H9 (cell line): ENCODE measurements at regions not wholly inside any gene's neighbourhood (a gene's known extent, or its start where the extent isn't known, plus 50 kb on each side); places are given as distances from the start of the nearest gene placed in this dataset.

Experiments used
- DNase-seq: peaks from one replicate; pipeline ENCODE4 v3.0.0-alpha.2; 2017
- H2AFZ ChIP-seq: one replicate; pipeline ENCODE4 v1.6.1; 2013; ENCODE audit warnings: mild to moderate bottlenecking, low read length, control low read depth, moderate library complexity
- H2AK5ac ChIP-seq: 2 replicates; pipeline ENCODE4 v1.6.1; 2013; ENCODE audit warnings: low read length, control low read depth, mixed read lengths; ENCODE audit not compliant: insufficient read length
- H2BK120ac ChIP-seq: one replicate; pipeline ENCODE4 v1.6.1; 2013; ENCODE audit warnings: low read depth, mild to moderate bottlenecking, low read length, control low read depth, inconsistent platforms; ENCODE audit not compliant: poor library complexity, severe bottlenecking
- H2BK12ac ChIP-seq: 2 replicates; pipeline ENCODE4 v1.6.1; 2013; ENCODE audit warnings: low read length, control low read depth, mixed read lengths, low read depth; ENCODE audit not compliant: insufficient read length
- H2BK15ac ChIP-seq: 2 replicates; pipeline ENCODE4 v1.6.1; 2013; ENCODE audit warnings: low read depth, low read length, control low read depth
- H2BK20ac ChIP-seq: one replicate; pipeline ENCODE4 v1.6.1; 2013; ENCODE audit warnings: low read depth, mild to moderate bottlenecking, low read length, control low read depth, inconsistent platforms; ENCODE audit not compliant: poor library complexity, severe bottlenecking
- H2BK5ac ChIP-seq: 2 replicates; pipeline ENCODE4 v1.6.1; 2013; ENCODE audit warnings: low read length, control low read depth, mixed read lengths; ENCODE audit not compliant: insufficient read length
- H3K14ac ChIP-seq: 2 replicates; pipeline ENCODE4 v1.6.1; 2013; ENCODE audit warnings: low read length, control low read depth; ENCODE audit not compliant: insufficient read depth
- H3K18ac ChIP-seq: 2 replicates; pipeline ENCODE4 v1.6.1; 2013; ENCODE audit warnings: low read depth, mild to moderate bottlenecking, mixed read lengths, low read length, control low read depth; ENCODE audit not compliant: insufficient read length
- H3K23ac ChIP-seq: 2 replicates; pipeline ENCODE4 v1.6.1; 2013; ENCODE audit warnings: low read length, control low read depth, mixed read lengths, low read depth; ENCODE audit not compliant: insufficient read length
- H3K23me2 ChIP-seq: 2 replicates; pipeline ENCODE4 v1.6.1; 2013; ENCODE audit warnings: low read depth, mild to moderate bottlenecking, mixed read lengths, low read length, control low read depth; ENCODE audit not compliant: insufficient read length, poor library complexity, severe bottlenecking
- H3K27ac ChIP-seq: 2 replicates; pipeline ENCODE4 v1.5.1; 2013; ENCODE audit warnings: low read length, control low read depth, mixed read lengths, low read depth; ENCODE audit not compliant: insufficient read length
- H3K27me3 ChIP-seq: 2 replicates; pipeline ENCODE4 v1.6.1; 2013; ENCODE audit warnings: low read length, control low read depth, inconsistent platforms; ENCODE audit not compliant: insufficient read depth
- H3K4ac ChIP-seq: 2 replicates; pipeline ENCODE4 v1.6.1; 2013; ENCODE audit warnings: low read depth, mild to moderate bottlenecking, control low read depth, inconsistent platforms, low read length, moderate library complexity
- H3K4me1 ChIP-seq: 2 replicates; pipeline ENCODE4 v1.6.1; 2013; ENCODE audit warnings: low read length, control low read depth, inconsistent platforms; ENCODE audit not compliant: insufficient read depth
- H3K4me2 ChIP-seq: 2 replicates; pipeline ENCODE4 v1.6.1; 2013; ENCODE audit warnings: low read length, control low read depth, mixed read lengths; ENCODE audit not compliant: insufficient read length, insufficient read depth
- H3K56ac ChIP-seq: 2 replicates; pipeline ENCODE4 v1.6.1; 2013; ENCODE audit warnings: low read depth, mild to moderate bottlenecking, mixed read lengths, low read length, control low read depth; ENCODE audit not compliant: insufficient read length
- H3K79me1 ChIP-seq: 2 replicates; pipeline ENCODE4 v1.6.1; 2013; ENCODE audit warnings: low read depth, mild to moderate bottlenecking, moderate library complexity, low read length, control low read depth, inconsistent platforms; ENCODE audit not compliant: insufficient read depth, poor library complexity, severe bottlenecking
- H3K79me2 ChIP-seq: 2 replicates; pipeline ENCODE4 v1.6.1; 2013; ENCODE audit warnings: low read length, control low read depth, inconsistent platforms; ENCODE audit not compliant: insufficient read depth
- H3K9ac ChIP-seq: 2 replicates; pipeline ENCODE4 v1.6.1; 2013; ENCODE audit warnings: low read length, control low read depth, mixed read lengths; ENCODE audit not compliant: insufficient read length; ENCODE audit errors: extremely low read depth
- H3K9me3 ChIP-seq: one replicate; pipeline ENCODE4 v1.6.1; 2013; ENCODE audit warnings: low read depth, low read length, inconsistent platforms; ENCODE audit not compliant: control insufficient read depth
- H3T11ph ChIP-seq: one replicate; pipeline ENCODE4 v1.6.1; 2013; ENCODE audit warnings: mild to moderate bottlenecking, low read length, control low read depth, inconsistent platforms
- H4K20me1 ChIP-seq: one replicate; pipeline ENCODE4 v1.6.1; 2013; ENCODE audit not compliant: control insufficient read depth, insufficient read length, insufficient read depth
- H4K5ac ChIP-seq: 2 replicates; pipeline ENCODE4 v1.6.1; 2013; ENCODE audit warnings: low read depth, mild to moderate bottlenecking, mixed read lengths, low read length, control low read depth; ENCODE audit not compliant: insufficient read length
- H4K8ac ChIP-seq: replicated peaks from 2 replicates; pipeline ENCODE4 v1.6.1; 2013; ENCODE audit warnings: low read length, control low read depth, mixed read lengths, low read depth; ENCODE audit not compliant: insufficient read length
- H4K91ac ChIP-seq: 2 replicates; pipeline ENCODE4 v1.6.1; 2013; ENCODE audit warnings: low read depth, mild to moderate bottlenecking, moderate library complexity, mixed read lengths, low read length, control low read depth; ENCODE audit not compliant: insufficient read length
- H3K27ac Mint-ChIP-seq, 3 experiments: 2 replicates in 2 of 3; 3 replicates in 1 of 3; pipeline ENCODE4 v1.8.0; 2020 to 2021; ENCODE audit warnings: mixed read lengths in 3 of 3, mild to moderate bottlenecking in 1 of 3, moderate library complexity in 1 of 3
- H3K27me3 Mint-ChIP-seq: 2 replicates; pipeline ENCODE4 v1.8.0; 2021; ENCODE audit warnings: low read depth, mild to moderate bottlenecking, moderate library complexity, mixed read lengths
- H3K36me3 Mint-ChIP-seq, 3 experiments: 2 replicates in 2 of 3; 3 replicates in 1 of 3; pipeline ENCODE4 v1.8.0; 2020 to 2021; ENCODE audit warnings: low read depth in 3 of 3, mixed read lengths in 3 of 3; ENCODE audit not compliant: insufficient read depth in 1 of 3
- H3K4me1 Mint-ChIP-seq, 2 experiments: 2 replicates each; pipeline ENCODE4 v1.8.0; 2020; ENCODE audit warnings: mixed read lengths in 2 of 2
- H3K4me3 Mint-ChIP-seq, 2 experiments: 2 replicates in 1 of 2; 3 replicates in 1 of 2; pipeline ENCODE4 v1.8.0; 2020 to 2021; ENCODE audit warnings: mild to moderate bottlenecking in 2 of 2, mixed read lengths in 2 of 2, moderate library complexity in 1 of 2
- H3K9me3 Mint-ChIP-seq, 2 experiments: 2 replicates in 1 of 2; 3 replicates in 1 of 2; pipeline ENCODE4 v1.8.0; 2020; ENCODE audit warnings: mild to moderate bottlenecking in 2 of 2, mixed read lengths in 2 of 2, moderate library complexity in 1 of 2
- WGBS: extraction: QIAGEN DNeasy Blood & Tissue Kit; methylation state at CpG from one replicate; pipeline ENCODE4 v1.1.7; 2013; ENCODE audit warnings: missing lambda C conversion rate, low lambda C conversion rate, mixed read lengths; ENCODE audit not compliant: insufficient read length; ENCODE audit errors: extremely low coverage; 5-methylcytosine and 5-hydroxymethylcytosine counted together
- TF ChIP-seq, protein P1 (sequence below): fragments of 200-600 bp; sonication (generic); conservative IDR thresholded peaks from 3 replicates; pipeline ENCODE4 v1.8.0; 2021; ENCODE audit warnings: antibody characterized with exemption, mild to moderate bottlenecking

DNA sequence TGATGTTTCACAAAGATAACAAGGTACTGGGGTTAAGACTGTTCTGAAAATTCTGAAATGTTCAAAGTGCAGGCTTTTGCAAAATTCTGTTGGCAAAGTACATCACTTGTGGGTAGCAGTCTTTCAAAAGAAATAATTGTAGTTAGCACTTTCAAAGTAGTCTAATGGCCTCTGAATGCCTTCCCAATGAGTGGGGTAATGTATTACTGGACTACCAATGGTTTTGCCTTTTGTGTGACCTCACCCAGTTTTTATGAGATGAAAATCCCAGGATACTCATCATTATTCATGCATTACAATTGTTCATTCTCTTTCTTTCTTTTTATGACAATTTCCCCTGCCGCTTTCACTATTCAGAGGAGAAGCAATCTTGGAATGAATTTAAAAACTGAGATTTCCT, 686.1 kb downstream of the GLUD2 start:
- TF ChIP-seq, protein P1, sequence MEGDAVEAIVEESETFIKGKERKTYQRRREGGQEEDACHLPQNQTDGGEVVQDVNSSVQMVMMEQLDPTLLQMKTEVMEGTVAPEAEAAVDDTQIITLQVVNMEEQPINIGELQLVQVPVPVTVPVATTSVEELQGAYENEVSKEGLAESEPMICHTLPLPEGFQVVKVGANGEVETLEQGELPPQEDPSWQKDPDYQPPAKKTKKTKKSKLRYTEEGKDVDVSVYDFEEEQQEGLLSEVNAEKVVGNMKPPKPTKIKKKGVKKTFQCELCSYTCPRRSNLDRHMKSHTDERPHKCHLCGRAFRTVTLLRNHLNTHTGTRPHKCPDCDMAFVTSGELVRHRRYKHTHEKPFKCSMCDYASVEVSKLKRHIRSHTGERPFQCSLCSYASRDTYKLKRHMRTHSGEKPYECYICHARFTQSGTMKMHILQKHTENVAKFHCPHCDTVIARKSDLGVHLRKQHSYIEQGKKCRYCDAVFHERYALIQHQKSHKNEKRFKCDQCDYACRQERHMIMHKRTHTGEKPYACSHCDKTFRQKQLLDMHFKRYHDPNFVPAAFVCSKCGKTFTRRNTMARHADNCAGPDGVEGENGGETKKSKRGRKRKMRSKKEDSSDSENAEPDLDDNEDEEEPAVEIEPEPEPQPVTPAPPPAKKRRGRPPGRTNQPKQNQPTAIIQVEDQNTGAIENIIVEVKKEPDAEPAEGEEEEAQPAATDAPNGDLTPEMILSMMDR: no peak
- no peaks in the 10 kb centered on the region for H3K4me1 ChIP-seq
- WGBS: no CpG with 5 or more reads among the region's 1 CpG

More for the DNA sequence above, 686.1 kb downstream of the GLUD2 start:
- no peak overlapping the region for H2AFZ ChIP-seq
- no peak overlapping the region for H3K4me2 ChIP-seq
- H3K27me3 Mint-ChIP-seq: no peaks in the 10 kb centered on the region
- H3T11ph ChIP-seq: no peak overlapping the region
- H4K20me1 ChIP-seq: no peaks in the 10 kb centered on the region
- no peak overlapping the region for H3K23ac ChIP-seq
- H4K5ac ChIP-seq: no peak overlapping the region
- H4K91ac ChIP-seq: no peak overlapping the region
- H3K56ac ChIP-seq: no peak overlapping the region
- peaks cover 13% of the 10 kb centered on the region for H3K9me3 ChIP-seq
- no peak overlapping the region for H3K9ac ChIP-seq
- H3K79me2 ChIP-seq: no peaks in the 10 kb centered on the region
- no peak overlapping the region for H3K27ac Mint-ChIP-seq
- H3K4me3 Mint-ChIP-seq: no peak overlapping the region
- H3K18ac ChIP-seq: no peak overlapping the region
- no peak overlapping the region for H2BK120ac ChIP-seq
- DNase-seq: no peak
- H2BK12ac ChIP-seq: no peak overlapping the region
- no peak overlapping the region for H2BK15ac ChIP-seq
- no peaks in the 10 kb centered on the region for H3K79me1 ChIP-seq
- H4K8ac ChIP-seq: no peak overlapping the region
- no peak overlapping the region for H3K27ac ChIP-seq
- H3K23me2 ChIP-seq: no peaks in the 10 kb centered on the region
- H2AK5ac ChIP-seq: no peak overlapping the region
- H2BK5ac ChIP-seq: no peak overlapping the region
- no peaks in the 10 kb centered on the region for H3K27me3 ChIP-seq
- no peak overlapping the region for H2BK20ac ChIP-seq
- no peak overlapping the region for H3K14ac ChIP-seq
- no peaks in the 10 kb centered on the region for H3K4me1 Mint-ChIP-seq
- no peak overlapping the region for H3K4ac ChIP-seq
- no peaks in the 10 kb centered on the region; a peak in 2 of 7 replicates for H3K36me3 Mint-ChIP-seq
- H3K9me3 Mint-ChIP-seq: peaks cover 3 to 44% of the 10 kb centered on the region in 2 experiments; a peak in 3 of 5 replicates
